SK-N-SH treated with all-trans-retinoic acid at 6 μM for 48 hours (cell line): ENCODE measurements at regions not wholly inside any gene's neighbourhood (a gene's known extent, or its start where the extent isn't known, plus 50 kb on each side); places are given as distances from the start of the nearest gene placed in this dataset.

Source experiments
- ATAC-seq: fragments of 200-7000 bp; cut with Tn5 transposase; 3 replicates; pipeline ENCODE4 v1.9.1; 2020; ENCODE audit warnings: mild to moderate bottlenecking, moderate library complexity
- CSDC2 ChIP-seq: fragments of 250-450 bp; sonication (Bioruptor Pico); IDR thresholded peaks from 2 replicates; pipeline ENCODE4 v1.5.0; 2020; ENCODE audit warnings: mild to moderate bottlenecking, moderate library complexity
- ESRRG ChIP-seq: fragments of 250-450 bp; sonication (Bioruptor Pico); IDR thresholded peaks from 2 replicates; pipeline ENCODE4 v1.6.1; 2021; ENCODE audit warnings: mild to moderate bottlenecking
- ISL1 ChIP-seq: fragments of 250-450 bp; sonication (Bioruptor Pico); IDR thresholded peaks from 2 replicates; pipeline ENCODE4 v2.1.2; 2022; ENCODE audit warnings: mild to moderate bottlenecking, moderate library complexity
- OSR1 ChIP-seq: fragments of 250-450 bp; sonication (Bioruptor Pico); IDR thresholded peaks from 2 replicates; pipeline ENCODE4 v1.8.0; 2022; ENCODE audit warnings: moderate library complexity, mild to moderate bottlenecking, inconsistent platforms
- PPARA ChIP-seq: fragments of 250-450 bp; sonication (Bioruptor Pico); IDR thresholded peaks from 2 replicates; pipeline ENCODE4 v1.5.0; 2020; ENCODE audit warnings: mild to moderate bottlenecking, borderline replicate concordance
- RARB ChIP-seq: fragments of 250-450 bp; sonication (Bioruptor Pico); IDR thresholded peaks from 2 replicates; pipeline ENCODE4 v1.8.0; 2021; ENCODE audit warnings: mild to moderate bottlenecking, moderate library complexity
- SNAI2 ChIP-seq: fragments of 250-450 bp; sonication (Bioruptor Pico); IDR thresholded peaks from 2 replicates; pipeline ENCODE4 v1.5.0; 2020; ENCODE audit warnings: mild to moderate bottlenecking, moderate library complexity
- TCF4 ChIP-seq: fragments of 250-450 bp; sonication (Bioruptor Pico); IDR thresholded peaks from 2 replicates; pipeline ENCODE4 v1.8.0; 2021; ENCODE audit warnings: mild to moderate bottlenecking, moderate library complexity, borderline replicate concordance
- TOX ChIP-seq: fragments of 250-450 bp; sonication (Bioruptor Pico); IDR thresholded peaks from 2 replicates; pipeline ENCODE4 v1.8.0; 2021; ENCODE audit warnings: mild to moderate bottlenecking, moderate library complexity, borderline replicate concordance
- ZC3H10 ChIP-seq: fragments of 250-450 bp; sonication (Bioruptor Pico); IDR thresholded peaks from 2 replicates; pipeline ENCODE4 v1.5.1; 2021; ENCODE audit warnings: mild to moderate bottlenecking, moderate library complexity
- ZFP3 ChIP-seq: fragments of 250-450 bp; sonication (Bioruptor Pico); IDR thresholded peaks from 2 replicates; pipeline ENCODE4 v1.5.0; 2020; ENCODE audit warnings: mild to moderate bottlenecking, moderate library complexity
- ZFP30 ChIP-seq: fragments of 450-650 bp; formaldehyde crosslinking; IDR thresholded peaks from 2 replicates; pipeline ENCODE4 v1.5.0; 2022; ENCODE audit warnings: mild to moderate bottlenecking, moderate library complexity
- ZNF565 ChIP-seq: fragments of 450-650 bp; formaldehyde crosslinking; conservative IDR thresholded peaks from 2 replicates; pipeline ENCODE4 v1.5.0; 2020; ENCODE audit warnings: low read depth, mild to moderate bottlenecking, moderate library complexity
- ZNF8 ChIP-seq: fragments of 450-650 bp; formaldehyde crosslinking; IDR thresholded peaks from 2 replicates; pipeline ENCODE4 v1.5.0; 2020; ENCODE audit warnings: mild to moderate bottlenecking, moderate library complexity
- TF ChIP-seq, protein P1 (sequence below): fragments of 250-450 bp; sonication (Bioruptor Pico); IDR thresholded peaks from 2 replicates; pipeline ENCODE4 v1.5.0; 2020; ENCODE audit warnings: mild to moderate bottlenecking, moderate library complexity
- TF ChIP-seq, protein P2 (sequence below): fragments of 250-450 bp; sonication (Bioruptor Pico); IDR thresholded peaks from 2 replicates; pipeline ENCODE4 v1.5.1; 2020; ENCODE audit warnings: low read depth, mild to moderate bottlenecking, moderate library complexity
- TF ChIP-seq, protein P3 (sequence below): fragments of 250-450 bp; sonication (Bioruptor Pico); IDR thresholded peaks from 2 replicates; pipeline ENCODE4 v1.8.0; 2021; ENCODE audit warnings: low read depth, mild to moderate bottlenecking, moderate library complexity, borderline replicate concordance
- TF ChIP-seq, protein P4 (sequence below): fragments of 250-450 bp; sonication (Bioruptor Pico); IDR thresholded peaks from 2 replicates; pipeline ENCODE4 v1.8.0; 2020; ENCODE audit warnings: mild to moderate bottlenecking, moderate library complexity, borderline replicate concordance

DNA sequence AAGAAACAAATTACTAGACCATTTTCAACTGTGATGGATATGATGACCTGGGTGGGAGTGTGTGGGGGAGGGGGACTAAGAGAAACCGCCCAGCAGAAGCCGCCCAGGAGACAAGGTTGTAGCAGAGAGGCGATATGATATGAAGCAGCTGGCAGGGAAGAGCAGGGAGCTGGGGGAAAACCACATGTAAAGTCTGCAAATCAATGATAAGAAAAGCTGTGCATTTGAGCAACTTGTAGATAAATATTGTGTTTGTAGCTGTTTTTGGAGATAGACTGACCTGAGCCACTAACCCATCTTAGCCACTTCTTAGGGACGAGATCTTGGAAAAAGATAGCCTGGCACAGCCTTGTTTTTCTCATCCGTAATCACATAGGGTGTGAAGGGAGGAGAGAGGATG is 252.6 kb downstream of the SEC23IP start (continued):
- TF ChIP-seq, protein P1, sequence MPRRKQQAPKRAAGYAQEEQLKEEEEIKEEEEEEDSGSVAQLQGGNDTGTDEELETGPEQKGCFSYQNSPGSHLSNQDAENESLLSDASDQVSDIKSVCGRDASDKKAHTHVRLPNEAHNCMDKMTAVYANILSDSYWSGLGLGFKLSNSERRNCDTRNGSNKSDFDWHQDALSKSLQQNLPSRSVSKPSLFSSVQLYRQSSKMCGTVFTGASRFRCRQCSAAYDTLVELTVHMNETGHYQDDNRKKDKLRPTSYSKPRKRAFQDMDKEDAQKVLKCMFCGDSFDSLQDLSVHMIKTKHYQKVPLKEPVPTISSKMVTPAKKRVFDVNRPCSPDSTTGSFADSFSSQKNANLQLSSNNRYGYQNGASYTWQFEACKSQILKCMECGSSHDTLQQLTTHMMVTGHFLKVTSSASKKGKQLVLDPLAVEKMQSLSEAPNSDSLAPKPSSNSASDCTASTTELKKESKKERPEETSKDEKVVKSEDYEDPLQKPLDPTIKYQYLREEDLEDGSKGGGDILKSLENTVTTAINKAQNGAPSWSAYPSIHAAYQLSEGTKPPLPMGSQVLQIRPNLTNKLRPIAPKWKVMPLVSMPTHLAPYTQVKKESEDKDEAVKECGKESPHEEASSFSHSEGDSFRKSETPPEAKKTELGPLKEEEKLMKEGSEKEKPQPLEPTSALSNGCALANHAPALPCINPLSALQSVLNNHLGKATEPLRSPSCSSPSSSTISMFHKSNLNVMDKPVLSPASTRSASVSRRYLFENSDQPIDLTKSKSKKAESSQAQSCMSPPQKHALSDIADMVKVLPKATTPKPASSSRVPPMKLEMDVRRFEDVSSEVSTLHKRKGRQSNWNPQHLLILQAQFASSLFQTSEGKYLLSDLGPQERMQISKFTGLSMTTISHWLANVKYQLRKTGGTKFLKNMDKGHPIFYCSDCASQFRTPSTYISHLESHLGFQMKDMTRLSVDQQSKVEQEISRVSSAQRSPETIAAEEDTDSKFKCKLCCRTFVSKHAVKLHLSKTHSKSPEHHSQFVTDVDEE: no peak
- TF ChIP-seq, all 23 proteins: peak for 0

DNA sequence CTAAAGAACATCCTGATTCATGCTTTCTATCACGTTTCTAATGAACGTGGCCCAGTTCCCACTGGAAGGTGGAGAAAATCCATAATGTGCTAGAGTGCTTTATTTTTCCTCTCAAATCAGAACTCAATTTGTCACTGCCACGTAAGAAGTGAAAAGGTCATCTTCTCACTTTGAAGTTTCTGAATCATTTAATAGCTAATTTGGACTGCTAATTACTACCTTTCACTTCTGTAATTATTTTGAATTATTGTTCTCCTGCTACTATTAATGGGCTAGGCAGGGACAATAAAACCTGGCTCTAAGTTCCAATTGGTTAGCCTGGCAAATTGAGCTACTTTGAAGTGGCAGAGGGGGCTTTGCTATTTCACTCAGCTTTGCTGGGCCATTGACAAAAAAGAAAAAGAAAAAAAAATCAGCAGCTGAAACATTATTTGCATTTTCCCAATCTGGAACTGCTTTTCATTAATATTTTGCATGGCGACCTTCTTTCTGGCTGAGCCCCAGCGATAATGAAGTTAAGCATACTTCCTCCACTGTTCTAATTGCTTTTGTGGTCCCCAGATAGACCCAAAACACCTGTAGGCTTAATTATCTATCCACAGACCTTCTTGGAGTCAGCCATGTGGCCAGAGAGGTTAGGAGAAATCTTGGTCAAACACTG is 264.2 kb downstream of the SEC23IP start:
- TF ChIP-seq, protein P2, sequence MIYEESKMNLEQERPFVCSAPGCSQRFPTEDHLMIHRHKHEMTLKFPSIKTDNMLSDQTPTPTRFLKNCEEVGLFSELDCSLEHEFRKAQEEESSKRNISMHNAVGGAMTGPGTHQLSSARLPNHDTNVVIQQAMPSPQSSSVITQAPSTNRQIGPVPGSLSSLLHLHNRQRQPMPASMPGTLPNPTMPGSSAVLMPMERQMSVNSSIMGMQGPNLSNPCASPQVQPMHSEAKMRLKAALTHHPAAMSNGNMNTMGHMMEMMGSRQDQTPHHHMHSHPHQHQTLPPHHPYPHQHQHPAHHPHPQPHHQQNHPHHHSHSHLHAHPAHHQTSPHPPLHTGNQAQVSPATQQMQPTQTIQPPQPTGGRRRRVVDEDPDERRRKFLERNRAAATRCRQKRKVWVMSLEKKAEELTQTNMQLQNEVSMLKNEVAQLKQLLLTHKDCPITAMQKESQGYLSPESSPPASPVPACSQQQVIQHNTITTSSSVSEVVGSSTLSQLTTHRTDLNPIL (CRISPR knock-in tag): no peak
- TF ChIP-seq ZNF565: no peak
- TF ChIP-seq TOX (CRISPR knock-in tag): no peak
- no peak for TF ChIP-seq ZNF8 (CRISPR knock-in tag)
- no peak for TF ChIP-seq TCF4 (CRISPR knock-in tag)
- TF ChIP-seq RARB (CRISPR knock-in tag): no peak
- TF ChIP-seq ZFP30: no peak
- no peak for TF ChIP-seq OSR1 (CRISPR knock-in tag)
- TF ChIP-seq, protein P1: no peak
- TF ChIP-seq CSDC2 (CRISPR knock-in tag): no peak
- no peak for TF ChIP-seq ESRRG (CRISPR knock-in tag)
- no peak for TF ChIP-seq ISL1 (CRISPR knock-in tag)
- TF ChIP-seq, protein P3, sequence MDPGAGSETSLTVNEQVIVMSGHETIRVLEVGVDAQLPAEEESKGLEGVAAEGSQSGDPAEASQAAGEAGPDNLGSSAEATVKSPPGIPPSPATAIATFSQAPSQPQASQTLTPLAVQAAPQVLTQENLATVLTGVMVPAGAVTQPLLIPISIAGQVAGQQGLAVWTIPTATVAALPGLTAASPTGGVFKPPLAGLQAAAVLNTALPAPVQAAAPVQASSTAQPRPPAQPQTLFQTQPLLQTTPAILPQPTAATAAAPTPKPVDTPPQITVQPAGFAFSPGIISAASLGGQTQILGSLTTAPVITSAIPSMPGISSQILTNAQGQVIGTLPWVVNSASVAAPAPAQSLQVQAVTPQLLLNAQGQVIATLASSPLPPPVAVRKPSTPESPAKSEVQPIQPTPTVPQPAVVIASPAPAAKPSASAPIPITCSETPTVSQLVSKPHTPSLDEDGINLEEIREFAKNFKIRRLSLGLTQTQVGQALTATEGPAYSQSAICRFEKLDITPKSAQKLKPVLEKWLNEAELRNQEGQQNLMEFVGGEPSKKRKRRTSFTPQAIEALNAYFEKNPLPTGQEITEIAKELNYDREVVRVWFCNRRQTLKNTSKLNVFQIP: no peak
- no peak for TF ChIP-seq SNAI2 (CRISPR knock-in tag)
- TF ChIP-seq, protein P4, sequence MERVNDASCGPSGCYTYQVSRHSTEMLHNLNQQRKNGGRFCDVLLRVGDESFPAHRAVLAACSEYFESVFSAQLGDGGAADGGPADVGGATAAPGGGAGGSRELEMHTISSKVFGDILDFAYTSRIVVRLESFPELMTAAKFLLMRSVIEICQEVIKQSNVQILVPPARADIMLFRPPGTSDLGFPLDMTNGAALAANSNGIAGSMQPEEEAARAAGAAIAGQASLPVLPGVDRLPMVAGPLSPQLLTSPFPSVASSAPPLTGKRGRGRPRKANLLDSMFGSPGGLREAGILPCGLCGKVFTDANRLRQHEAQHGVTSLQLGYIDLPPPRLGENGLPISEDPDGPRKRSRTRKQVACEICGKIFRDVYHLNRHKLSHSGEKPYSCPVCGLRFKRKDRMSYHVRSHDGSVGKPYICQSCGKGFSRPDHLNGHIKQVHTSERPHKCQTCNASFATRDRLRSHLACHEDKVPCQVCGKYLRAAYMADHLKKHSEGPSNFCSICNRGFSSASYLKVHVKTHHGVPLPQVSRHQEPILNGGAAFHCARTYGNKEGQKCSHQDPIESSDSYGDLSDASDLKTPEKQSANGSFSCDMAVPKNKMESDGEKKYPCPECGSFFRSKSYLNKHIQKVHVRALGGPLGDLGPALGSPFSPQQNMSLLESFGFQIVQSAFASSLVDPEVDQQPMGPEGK (CRISPR knock-in tag): no peak
- TF ChIP-seq, all 23 proteins: peak for 0
- ATAC-seq: no peak

DNA sequence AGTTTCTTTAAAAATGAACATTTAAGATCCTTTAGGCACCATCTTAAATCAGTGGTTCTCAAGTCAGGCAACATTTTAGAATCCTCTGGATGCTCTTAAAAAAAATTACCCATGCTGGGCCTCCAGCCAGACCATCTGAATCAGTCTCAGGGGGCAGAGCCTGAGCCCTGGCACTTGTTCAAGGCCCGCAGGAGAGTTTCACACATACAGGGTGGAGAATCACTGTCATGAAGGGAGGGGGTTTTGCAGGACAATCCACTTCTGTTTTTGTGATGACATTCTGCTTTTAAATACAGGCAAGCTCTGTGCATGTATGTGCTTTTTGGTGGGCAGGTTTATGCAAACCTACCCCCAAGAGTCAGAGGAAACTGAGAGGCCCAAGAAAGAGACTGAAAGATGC is 268.6 kb downstream of the SEC23IP start:
- no peak for ATAC-seq
- TF ChIP-seq CSDC2 (CRISPR knock-in tag): no peak
- TF ChIP-seq ZNF565: no peak
- TF ChIP-seq, protein P4 (CRISPR knock-in tag): no peak
- no peak for TF ChIP-seq RARB (CRISPR knock-in tag)
- no peak for TF ChIP-seq TOX (CRISPR knock-in tag)
- TF ChIP-seq PPARA (CRISPR knock-in tag): no peak
- TF ChIP-seq ZC3H10: no peak
- TF ChIP-seq, protein P1: no peak
- TF ChIP-seq, protein P3: no peak
- TF ChIP-seq ZFP3 (CRISPR knock-in tag): no peak
- no peak for TF ChIP-seq ZNF8 (CRISPR knock-in tag)
- no peak for TF ChIP-seq ESRRG (CRISPR knock-in tag)
- no peak for TF ChIP-seq TCF4 (CRISPR knock-in tag)
- TF ChIP-seq OSR1 (CRISPR knock-in tag): no peak
- TF ChIP-seq SNAI2 (CRISPR knock-in tag): no peak
